ENCODE measurements at regions not wholly inside any gene's neighbourhood (a gene's known extent, or its start where the extent isn't known, plus 50 kb on each side); places are given as distances from the start of the nearest gene placed in this dataset.

DNA sequence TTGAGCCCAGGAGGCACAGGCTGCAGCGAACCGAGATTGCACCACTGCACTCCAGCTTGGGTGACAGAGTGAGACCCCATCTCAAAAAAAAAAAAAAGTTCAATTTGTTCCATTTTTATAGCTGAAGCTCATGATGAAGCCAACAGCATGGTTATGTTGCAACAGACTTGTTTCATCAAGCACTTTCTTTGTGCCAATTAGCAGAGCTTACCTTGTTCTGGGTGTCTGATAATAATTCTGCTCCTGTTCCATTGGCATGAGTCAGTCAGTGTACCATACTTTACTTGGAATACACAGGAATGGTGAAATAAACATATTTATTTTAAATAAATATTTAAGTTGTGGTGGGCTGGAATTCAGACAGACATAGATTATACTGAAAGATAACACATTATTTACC is 100.8 kb upstream of the DAAM1 start:
- 100% methylated on average over 2 of the region's 2 CpGs for WGBS, 2 experiments (ENCODE audit: insufficient coverage in 1 of 2, insufficient read length in 1 of 2)
- Mint-ChIP-seq H3K4me1 (peaks cover 11% of the 10 kb centered on the region), H3K27me3 (ENCODE audit: insufficient read depth) (no peaks in the 10 kb centered on the region), H3K36me3 (ENCODE audit: low read depth) (no peaks in the 10 kb centered on the region), H3K27ac (no peak overlapping the region), H3K9me3 (no peaks in the 10 kb centered on the region), H3K4me3 (no peak overlapping the region)
- Histone ChIP-seq H3K9ac (ENCODE audit: extremely low read depth, low read length, poor library complexity, severe bottlenecking) (no peak overlapping the region), H3K4me3 (ENCODE audit: low read length) (no peak overlapping the region), H3K4me1 (ENCODE audit: control insufficient read depth, insufficient read depth, low read length) (no peaks in the 10 kb centered on the region), H3K27ac (ENCODE audit: low read depth, low read length) (no peak overlapping the region), H3K36me3 (ENCODE audit: control insufficient read depth, insufficient read depth, low read length) (no peaks in the 10 kb centered on the region), H3K9me3 (ENCODE audit: control insufficient read depth, low read length) (no peaks in the 10 kb centered on the region), H3K27me3 (ENCODE audit: control insufficient read depth, insufficient read depth, low read length, poor library complexity, severe bottlenecking) (no peaks in the 10 kb centered on the region)
- no peak for DNase-seq
- TF ChIP-seq CTCF (conservative IDR thresholded peaks at IDR 0.05) = no peak

DNA sequence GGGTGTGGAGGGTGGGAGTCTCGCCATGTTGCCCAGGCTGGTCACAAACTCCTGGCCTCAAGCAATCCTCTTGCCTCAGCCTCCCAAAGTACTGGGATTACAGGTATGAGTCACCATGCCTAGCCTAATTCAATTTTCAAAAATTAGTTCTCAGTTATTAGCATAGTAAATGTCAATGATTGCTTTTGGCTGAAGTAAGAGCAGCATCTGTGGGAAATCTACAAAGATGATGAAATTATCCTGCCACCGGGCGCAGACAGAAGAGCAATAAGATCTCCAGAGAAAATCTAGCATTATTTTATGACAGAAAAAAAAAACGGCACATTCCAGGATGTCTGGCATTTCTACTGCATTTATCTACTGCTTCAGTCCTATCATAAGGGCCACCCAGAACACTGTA is 97.9 kb upstream of the DAAM1 start:
- Histone ChIP-seq H3K4me1 (ENCODE audit: control insufficient read depth, insufficient read depth, low read length) (no peaks in the 10 kb centered on the region), H3K9ac (ENCODE audit: extremely low read depth, low read length, poor library complexity, severe bottlenecking) (no peak overlapping the region), H3K4me3 (ENCODE audit: low read length) (no peak overlapping the region), H3K36me3 (ENCODE audit: control insufficient read depth, insufficient read depth, low read length) (no peaks in the 10 kb centered on the region), H3K27ac (ENCODE audit: low read depth, low read length) (no peak overlapping the region), H3K9me3 (ENCODE audit: control insufficient read depth, low read length) (no peaks in the 10 kb centered on the region), H3K27me3 (ENCODE audit: control insufficient read depth, insufficient read depth, low read length, poor library complexity, severe bottlenecking) (no peaks in the 10 kb centered on the region)
- Mint-ChIP-seq H3K27ac (no peak overlapping the region), H3K27me3 (ENCODE audit: insufficient read depth) (no peaks in the 10 kb centered on the region), H3K9me3 (no peaks in the 10 kb centered on the region), H3K4me3 (no peak overlapping the region), H3K36me3 (ENCODE audit: low read depth) (no peaks in the 10 kb centered on the region), H3K4me1 (peaks cover 11% of the 10 kb centered on the region)
- TF ChIP-seq CTCF (conservative IDR thresholded peaks at IDR 0.05) = no peak
- WGBS, 2 experiments (ENCODE audit: insufficient coverage in 1 of 2, insufficient read length in 1 of 2) = 90 to 93% methylated on average over 3 to 4 of the region's 4 CpGs
- DNase-seq = no peak

GRCh38 chr14:59091404-59091803 is 97.1 kb upstream of the DAAM1 start:
- H3K36me3 Mint-ChIP-seq (ENCODE audit: low read depth) = no peaks in the 10 kb centered on the region
- DNase-seq = no peak
- TF ChIP-seq CTCF (conservative IDR thresholded peaks at IDR 0.05) = no peak
- no peak overlapping the region for H3K27ac ChIP-seq (ENCODE audit: low read depth, low read length)
- 92 to 93% methylated on average over 4 of the region's 4 CpGs for WGBS, 2 experiments (ENCODE audit: insufficient coverage in 1 of 2, insufficient read length in 1 of 2)
- H3K4me3 ChIP-seq (ENCODE audit: low read length) = no peak overlapping the region
- H3K9me3 ChIP-seq (ENCODE audit: control insufficient read depth, low read length) = no peaks in the 10 kb centered on the region
- H3K36me3 ChIP-seq (ENCODE audit: control insufficient read depth, insufficient read depth, low read length) = no peaks in the 10 kb centered on the region
- H3K27me3 Mint-ChIP-seq (ENCODE audit: insufficient read depth) = no peaks in the 10 kb centered on the region
- no peaks in the 10 kb centered on the region for H3K9me3 Mint-ChIP-seq
- no peaks in the 10 kb centered on the region for H3K4me1 ChIP-seq (ENCODE audit: control insufficient read depth, insufficient read depth, low read length)
- no peak overlapping the region for H3K27ac Mint-ChIP-seq
- H3K4me3 Mint-ChIP-seq = no peak overlapping the region
- H3K4me1 Mint-ChIP-seq = peaks cover 9% of the 10 kb centered on the region
- H3K27me3 ChIP-seq (ENCODE audit: control insufficient read depth, insufficient read depth, low read length, poor library complexity, severe bottlenecking) = no peaks in the 10 kb centered on the region
- no peak overlapping the region for H3K9ac ChIP-seq (ENCODE audit: extremely low read depth, low read length, poor library complexity, severe bottlenecking)

All from endodermal cell (in vitro differentiated cells).